DMS 273 (cell line): ENCODE measurements at regions not wholly inside any gene's neighbourhood (a gene's known extent, or its start where the extent isn't known, plus 50 kb on each side); places are given as distances from the start of the nearest gene placed in this dataset.

Experiments
- DNase-seq: peaks from one replicate; lab custom pipeline; 2025; ENCODE audit not compliant: unreplicated experiment; lab: John Stamatoyannopoulos, UW

DNA sequence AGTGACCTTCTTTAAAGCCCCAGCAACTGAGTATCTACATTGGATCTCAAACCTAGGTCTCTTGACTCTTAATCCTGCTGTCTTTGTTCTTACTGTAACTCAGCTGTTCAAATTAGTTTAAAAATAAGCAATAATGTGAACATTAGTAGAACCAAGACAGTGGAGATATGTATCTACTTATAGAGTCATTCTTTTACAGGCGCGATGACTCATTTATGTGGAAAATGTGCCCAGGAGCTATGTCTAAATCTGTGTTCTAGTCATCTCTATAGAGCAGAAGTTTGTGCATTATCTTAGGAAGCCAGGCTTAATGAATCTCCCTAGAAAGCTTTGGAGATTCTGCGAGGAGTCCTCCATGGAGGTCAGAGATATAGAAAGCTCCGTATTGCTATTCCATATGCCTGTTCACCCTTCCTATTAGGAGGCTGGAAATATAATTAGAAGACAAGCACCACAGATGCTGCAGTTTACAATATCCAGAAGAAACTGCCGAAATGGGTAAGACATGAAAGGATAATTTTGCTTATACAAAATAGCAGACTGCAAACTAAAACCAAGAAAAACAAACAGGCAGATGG lies 211.6 kb downstream of the TRIB2 start:
- DNase-seq = peak; percentile 6

DNA sequence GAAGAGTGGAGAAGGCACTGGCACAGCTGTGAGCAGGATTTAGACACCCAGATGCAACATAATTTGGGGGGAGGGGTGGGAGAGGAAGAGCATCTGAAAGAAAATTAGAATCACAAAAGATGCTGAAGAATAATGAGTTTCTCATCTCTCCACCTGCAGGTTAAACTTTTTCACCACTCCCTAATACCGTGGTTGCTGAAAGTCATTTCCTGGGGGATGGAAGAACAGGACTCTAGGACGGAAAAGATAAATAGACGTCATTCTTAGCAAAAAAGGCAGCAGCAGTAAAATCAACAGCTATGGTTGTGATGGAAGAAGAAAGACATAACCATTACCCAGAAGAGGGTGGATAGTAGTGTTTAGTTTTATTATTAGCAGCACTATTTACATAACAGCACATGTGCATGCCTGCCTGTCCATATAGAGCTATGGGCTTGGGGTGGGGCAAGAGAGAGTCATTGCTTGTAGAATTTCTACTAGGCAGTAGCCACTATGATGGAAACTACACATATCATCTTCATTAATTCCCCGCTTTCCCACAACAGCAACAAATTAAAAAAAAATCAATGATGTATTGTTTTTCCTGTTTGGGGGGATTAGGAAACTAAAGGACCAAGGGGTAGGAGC lies 212.2 kb downstream of the TRIB2 start:
- no peak for DNase-seq

DNA sequence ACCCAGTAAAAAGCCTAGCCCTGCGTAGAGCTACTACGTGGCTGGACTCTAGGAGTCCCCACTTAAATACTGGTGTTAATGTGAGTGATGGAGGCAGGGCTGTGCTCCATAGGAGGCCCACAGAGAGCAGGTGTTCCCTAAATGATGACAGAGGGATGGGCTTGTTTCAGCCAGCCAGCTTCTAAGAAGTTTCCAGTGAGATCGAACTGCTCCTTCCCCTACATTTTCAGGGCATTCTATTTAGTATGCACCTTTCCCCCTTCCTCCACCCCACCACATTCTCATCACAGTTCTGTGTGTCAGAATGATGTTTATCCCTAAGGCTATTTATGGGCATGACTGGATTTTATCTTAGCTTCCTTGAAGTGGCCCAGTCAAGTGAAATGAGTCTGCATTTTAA lies 213.0 kb downstream of the TRIB2 start:
- no peak for DNase-seq

DNA sequence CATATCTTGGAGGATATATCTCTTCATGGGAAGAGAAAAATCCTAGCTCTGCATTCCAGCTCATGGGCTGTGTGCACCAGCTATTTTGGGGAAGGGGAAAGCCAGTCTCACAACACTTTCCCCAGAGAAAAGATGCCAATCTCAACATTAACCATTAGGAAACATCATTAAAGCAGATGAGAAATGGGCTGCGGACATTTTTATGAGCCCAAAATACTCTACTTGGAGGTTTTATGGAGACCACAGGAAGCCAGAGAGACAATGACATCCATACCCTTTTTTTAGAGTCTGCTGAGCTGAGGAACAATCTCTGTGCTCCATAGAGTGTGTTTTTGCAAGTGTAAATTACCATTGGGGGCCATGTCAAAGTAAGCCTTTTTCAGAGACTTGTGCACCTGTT lies 213.7 kb downstream of the TRIB2 start:
- DNase-seq = no peak

DNA sequence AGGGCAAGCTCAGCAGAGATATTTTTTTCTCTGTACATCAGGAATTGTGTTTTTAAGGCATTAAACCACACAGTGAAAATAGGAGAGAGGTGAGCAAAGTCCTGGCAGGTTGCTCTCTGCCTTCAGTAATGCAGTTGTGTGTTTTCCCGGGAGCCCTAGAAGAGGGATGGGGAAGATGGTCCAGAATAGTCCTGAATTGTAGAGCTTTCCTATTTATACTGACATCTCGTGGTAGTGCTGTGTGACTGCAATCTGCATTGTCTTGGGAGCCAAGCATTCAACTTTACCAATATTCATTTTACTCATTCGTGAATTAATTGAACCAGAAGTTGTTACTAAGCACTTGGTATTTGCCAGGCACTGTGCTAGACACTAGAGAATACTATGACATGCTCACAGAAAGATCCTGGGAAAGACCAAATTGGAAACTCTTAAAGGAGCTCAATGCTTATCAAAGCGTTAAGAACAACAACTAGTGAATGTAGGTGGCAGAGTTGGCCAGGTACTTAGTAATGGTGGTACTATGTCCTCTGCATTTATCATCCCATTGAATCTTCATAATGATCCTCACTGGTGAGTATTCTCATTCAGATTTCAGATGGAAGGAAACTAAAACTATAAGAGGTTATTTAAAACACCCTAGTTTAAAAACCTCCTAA lies 214.6 kb downstream of the TRIB2 start:
- peak; percentile 46 for DNase-seq

DNA sequence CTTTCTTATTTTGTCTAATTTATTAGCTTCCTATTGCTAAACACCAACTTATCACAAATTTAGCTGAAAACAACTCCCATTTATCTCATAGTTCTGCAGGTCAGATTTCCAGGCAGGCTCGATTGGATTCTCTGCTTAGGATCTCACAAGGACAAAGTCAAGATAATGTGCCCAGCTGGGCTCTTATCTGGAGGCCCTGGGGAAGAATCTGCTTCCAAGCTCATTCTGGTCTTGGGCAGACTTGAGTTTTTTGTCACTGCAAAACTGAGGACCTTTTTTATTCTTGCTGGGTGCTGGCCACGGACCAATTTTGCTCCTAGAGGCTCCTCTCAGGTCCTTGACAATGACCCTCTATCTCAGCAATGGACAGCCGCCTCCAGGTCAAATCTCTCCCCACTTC lies 215.5 kb downstream of the TRIB2 start:
- no peak for DNase-seq

DNA sequence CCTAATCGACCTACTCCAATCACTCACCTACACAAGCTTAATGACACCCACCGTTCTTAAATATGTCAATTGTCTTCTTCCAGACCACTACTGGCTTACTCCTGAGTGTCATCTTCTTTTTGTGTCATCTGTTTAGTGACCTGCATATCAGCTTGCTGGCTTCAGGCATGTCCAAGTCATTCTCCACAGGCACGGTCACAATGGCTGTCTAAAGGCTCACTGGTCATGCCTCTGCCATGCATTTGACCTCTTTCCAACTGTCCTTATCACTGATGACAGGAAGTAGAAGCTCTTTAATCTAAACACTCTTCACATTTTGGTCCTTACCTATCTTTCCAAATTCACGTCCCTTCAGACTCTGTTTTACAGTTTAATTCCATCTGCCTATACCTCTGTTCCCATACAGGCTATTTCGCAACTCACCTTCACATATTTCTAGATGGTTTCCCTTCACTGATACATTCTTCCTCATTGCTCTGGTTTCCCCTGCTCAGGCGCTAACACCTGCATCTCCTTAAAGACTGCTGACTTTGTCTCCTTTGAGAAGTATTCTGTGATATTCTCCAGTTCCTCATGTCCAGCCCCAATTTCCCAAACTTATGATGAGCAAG lies 217.5 kb downstream of the TRIB2 start:
- DNase-seq = no peak

DNA sequence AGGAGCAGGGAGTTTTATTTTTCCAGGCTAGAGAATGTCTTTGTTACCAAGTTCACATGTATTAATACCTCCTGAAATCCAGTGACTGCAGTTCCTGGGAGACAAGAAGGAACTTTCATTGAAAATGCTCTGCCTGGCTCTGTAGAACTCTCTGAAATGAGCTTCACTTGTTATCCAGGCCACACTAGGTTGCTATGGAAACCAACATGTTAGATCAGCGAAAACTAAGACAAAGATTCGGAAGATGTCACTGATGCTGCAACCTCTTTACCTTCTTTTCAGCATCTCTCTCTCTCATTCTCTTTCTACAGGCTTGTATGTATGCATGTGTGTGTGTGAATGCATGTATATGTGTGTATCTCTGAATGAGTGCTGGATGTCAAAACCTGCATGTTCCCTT lies 218.5 kb downstream of the TRIB2 start:
- no peak for DNase-seq

DNA sequence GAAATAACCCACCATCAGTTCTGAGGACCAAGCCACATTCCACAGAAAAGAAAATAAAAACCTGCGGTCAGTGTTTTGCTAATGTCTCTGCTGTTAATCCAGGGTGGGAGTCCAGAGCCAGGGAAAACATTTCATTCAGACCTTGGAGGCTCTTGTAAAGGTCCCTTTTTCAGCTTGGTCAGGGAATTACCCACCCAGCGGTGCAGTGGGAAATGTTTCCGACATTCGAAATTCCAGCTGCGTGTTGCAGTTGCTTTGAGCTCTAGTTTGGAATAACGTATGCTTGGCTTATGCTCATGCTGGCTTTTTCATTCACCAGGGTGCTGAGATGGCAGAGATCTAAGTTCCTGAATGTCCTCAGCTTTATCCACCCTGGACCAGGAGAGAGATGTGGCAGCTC lies 219.1 kb downstream of the TRIB2 start:
- DNase-seq = no peak

DNA sequence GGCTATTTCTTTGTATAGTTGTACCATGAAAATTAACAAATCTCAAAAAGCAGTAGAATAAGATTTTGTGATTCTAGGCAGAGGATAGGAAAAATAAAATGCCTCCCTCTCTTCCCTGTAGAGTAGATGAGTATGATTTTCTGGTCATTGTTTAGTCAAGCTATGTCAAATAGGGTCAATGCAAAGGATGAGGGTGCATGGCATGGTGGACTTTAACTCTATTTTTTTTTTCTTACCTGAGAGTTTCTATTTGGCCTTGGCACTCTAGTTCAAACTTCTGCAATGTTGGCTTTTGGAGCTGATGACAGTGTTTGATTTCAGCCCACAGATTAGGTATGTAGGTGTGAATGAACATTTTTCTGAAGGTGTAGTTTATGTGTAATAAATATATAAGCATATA lies 224.5 kb downstream of the TRIB2 start:
- DNase-seq = no peak

DNA sequence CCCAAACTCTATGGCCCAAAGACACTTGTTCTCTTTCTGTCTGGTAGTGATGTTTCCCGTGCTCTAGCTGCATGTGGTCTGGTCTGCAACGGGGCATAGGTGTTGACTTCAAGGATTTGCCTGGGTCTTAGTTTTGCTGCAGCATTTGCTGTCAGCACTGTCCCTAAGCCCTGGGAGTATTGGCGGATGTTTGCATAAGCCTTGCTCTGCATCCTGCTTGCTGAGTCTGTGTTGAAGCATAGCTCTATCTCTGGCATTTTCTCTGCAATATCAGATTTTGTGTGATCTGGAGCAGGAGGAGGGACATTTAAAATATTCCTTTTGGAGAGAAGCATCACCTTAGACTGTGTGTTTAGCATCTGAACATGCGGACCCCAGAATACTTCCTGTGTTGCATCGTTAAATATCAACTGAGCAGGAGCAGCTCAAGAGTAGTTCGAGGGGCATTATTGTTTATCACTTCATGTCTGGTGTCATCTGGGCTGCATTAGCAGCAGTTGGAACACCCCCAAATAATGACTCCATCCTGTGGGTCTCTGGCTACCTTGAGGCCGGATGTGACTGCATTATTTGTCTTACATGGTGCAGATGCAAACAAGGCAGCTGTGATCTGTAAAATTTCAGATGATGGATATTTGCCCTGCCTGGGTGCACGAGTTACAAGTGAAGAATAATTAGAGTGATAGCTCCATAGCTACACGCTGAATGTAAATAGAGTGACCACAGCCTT lies 231.7 kb downstream of the TRIB2 start:
- no peak for DNase-seq

DNA sequence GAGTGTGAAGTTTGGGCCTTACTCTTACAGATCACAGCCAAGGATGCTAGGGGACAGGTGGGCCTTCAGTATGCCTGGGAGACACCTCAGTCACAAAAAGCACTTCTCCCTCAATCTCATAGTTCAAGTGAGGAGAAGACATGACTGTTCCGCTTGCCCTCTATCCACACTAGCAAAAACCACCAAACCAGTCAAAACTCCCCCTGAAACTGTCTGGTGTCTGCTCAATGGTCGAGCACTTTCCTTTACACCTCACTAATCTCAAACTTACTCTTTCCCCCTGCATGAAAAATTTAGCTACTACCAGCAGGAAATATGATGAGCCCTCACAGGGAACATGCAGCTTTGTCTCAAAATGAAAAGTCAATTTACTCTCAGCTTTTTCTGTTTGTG lies 232.2 kb downstream of the TRIB2 start:
- no peak for DNase-seq

DNA sequence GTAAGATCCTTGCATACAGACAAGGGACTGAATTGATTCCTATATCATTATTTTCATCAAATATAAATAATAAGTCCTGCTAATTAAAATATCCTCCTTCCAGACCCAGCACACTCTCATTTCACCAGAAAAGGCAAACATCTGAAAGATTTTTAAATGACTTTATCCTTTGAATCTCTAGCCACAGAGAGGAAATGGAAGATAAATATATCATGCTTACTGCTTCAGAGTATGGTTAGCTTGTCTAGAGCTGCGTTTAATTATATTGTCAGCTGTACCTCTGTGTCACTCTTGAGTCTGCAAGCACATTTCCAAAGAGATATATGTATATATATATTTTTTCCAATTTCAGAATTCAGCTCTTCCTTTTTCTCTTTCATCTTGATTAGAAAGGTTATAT lies 232.7 kb downstream of the TRIB2 start:
- no peak for DNase-seq

DNA sequence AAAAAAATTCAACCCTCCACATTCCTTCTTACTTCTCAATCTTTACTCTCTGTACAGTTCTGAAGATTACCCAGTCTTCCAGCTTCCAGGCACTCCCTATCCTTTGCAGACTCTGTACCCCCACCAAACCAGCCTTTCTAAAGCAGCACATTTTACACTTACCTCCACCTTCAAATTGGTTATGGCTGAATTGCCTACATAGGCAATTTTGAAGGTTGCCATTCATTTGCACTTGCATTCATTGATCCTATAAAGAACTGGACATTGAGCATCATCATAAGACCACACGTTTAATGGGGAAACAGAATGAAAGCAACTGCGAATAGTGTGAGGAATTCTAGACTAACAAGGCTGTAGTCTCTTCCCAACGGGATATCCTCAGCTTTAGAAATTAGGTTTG lies 233.4 kb downstream of the TRIB2 start:
- no peak for DNase-seq

DNA sequence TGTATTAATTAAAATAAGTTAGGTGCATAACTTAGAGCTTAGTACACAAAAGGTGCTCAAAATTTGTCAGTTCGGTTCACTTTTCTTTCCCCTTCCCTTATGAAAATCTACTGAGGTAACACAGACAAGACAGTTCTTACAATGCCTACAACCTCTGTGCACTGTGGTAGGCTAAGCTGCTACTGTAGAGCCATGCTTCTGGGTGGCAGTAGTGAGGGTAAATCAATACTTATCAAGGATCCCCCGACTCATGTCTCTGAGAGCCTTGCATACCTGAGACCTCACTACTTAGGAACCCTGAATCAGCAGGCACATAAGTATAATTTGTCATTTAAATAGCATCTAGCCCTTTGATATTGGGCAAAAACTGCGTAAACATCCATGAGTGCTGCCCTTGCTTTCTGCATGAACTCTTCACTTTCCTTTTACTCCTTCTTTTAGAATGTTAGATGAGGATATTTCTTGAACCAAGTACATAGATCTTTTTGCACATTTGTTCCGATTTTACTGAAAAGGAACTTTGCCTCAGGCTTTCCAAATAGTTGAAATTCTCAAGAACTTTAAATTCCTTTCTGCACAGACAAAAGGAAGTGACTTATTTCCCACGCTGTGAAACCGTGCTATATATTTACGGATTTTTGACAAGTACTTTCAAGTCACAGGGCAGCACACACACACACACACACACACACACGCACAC lies 234.4 kb downstream of the TRIB2 start:
- no peak for DNase-seq

DNA sequence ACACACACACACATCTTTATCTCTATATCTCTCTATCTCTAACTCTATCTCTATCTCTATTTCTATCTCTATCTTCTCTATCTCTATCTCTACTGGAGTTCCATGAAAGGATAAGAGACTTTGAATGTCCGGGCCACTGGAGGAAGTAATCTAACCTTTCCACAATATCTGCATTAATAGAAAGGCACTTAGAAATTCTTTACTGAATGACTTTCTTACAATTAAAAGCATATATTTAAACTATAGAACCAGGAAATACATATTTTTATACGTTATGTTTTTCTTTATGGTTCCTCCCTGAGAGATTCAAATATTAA lies 234.9 kb downstream of the TRIB2 start:
- DNase-seq = no peak

DNA sequence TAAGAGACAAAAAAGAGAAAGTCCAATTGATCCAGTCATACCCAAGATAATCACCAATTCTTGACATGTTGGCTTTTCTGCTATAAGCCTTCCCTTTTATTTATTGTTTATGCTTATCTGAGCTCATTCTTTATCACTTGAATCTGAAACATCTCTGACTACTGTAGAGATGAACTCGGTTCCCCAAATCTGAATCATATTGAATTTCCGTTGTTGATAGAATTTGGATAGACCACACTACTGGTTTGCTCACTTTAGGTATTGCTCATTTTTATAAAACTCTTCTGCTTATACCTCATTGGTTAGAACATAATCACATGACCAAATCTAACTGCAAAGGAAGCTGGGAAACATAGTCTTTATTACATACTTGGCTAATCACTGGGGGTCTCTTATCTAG lies 236.9 kb downstream of the TRIB2 start:
- no peak for DNase-seq

DNA sequence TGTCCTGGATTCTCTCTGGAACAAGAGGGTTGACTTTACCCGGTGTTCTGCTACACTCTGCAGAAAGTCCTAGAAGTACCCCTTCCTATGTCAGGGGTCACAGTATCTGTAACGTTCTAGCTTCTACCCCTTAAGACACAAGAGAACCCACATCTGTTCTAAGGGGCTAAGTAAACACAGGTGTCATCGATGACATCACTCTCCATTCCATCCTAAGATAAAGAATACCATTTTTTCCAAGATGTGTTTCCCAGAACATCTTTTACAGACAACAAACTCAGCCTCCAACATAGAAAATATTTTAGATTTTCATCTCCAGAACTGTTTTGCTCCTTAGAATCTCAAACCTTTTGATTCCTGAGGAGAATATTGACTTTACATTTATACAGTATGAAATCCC lies 239.1 kb downstream of the TRIB2 start:
- DNase-seq = no peak

DNA sequence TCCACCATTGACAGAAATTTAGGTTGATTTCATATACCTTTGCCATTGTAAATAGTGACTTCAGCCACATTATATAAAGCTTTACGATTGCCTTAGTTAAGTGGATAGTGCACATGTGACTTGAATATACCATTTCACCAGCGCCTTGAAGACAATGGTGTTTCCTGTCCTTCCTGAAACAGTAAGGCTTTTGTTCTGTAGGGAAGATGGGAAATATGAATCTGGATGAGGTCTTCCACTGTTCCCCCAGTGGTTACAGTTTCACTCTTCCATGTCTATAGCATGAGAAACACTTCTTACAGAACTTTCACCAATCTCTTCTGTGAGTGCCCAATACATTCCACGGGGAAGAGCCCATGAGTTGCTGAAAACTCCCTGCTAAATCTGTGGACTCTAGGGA lies 240.5 kb downstream of the TRIB2 start:
- no peak for DNase-seq

DNA sequence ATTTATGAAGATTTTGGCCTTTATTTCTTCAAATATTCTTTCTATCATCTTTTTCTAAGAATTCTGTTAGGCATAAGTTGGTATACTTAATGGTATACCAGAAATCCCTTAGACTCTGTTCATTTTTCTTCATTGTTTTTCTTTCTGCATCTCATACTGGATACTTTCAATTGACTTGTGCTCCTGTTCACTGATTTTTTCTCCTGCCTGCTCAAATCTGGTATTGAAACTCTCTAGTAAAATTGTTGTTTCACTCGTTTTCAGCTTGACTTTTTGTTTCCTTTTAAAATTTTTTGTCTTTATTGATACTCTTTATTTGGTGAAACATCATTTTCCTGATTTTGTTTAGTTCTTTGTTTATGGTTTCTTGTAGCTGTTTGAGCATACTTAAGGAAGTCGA lies 243.2 kb downstream of the TRIB2 start:
- no peak for DNase-seq

DNA sequence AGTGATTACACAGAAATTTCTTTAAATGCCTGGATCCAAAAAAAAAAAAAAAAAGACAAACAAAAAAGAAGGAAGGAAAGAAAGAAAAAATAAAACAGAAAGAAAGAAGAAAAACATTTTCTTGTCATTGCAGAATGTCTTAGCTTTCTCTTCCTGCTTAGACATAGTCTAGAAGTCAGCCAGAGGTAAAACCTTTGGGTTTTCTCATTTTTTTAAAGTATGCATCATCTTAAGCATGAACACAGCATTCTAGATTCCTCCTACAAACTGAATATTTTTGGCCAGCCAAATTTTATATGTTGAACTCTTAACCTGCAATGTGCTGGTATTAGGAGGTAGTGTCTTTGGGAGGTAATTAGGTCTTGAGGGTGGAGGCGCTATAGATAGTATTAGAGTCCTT lies 243.9 kb downstream of the TRIB2 start:
- DNase-seq = no peak
